NCI-H2196 treated with DMSO at 0.1 percent for 48 hours (cell line): ENCODE measurements at regions not wholly inside any gene's neighbourhood (a gene's known extent, or its start where the extent isn't known, plus 50 kb on each side); places are given as distances from the start of the nearest gene placed in this dataset.
"Not testable (repeated sequence)": the region's sequence is repeated elsewhere in the genome, so short reads cannot be mapped to it uniquely, and the experiment has no call there.

Experiments
- DNase-seq: peaks from one replicate; lab custom pipeline; 2025; ENCODE audit not compliant: unreplicated experiment; lab: John Stamatoyannopoulos, UW

GRCh38 chr1:185681034-185681633 is 53.1 kb upstream of the HMCN1 start:
- DNase-seq: peak; percentile 14

- DNase-seq: no peak
Observed at GRCh38 chr1:185680453-185680852, 53.7 kb upstream of the HMCN1 start.

- no peak for DNase-seq
Observed at GRCh38 chr1:185679220-185679619, 55.0 kb upstream of the HMCN1 start.

- no peak for DNase-seq
Observed at GRCh38 chr1:185676969-185677368, 57.2 kb upstream of the HMCN1 start.

- no peak for DNase-seq
Observed at GRCh38 chr1:185674201-185674600, 60.0 kb upstream of the HMCN1 start.

- no peak for DNase-seq
Observed at GRCh38 chr1:185672719-185673360, 61.4 kb upstream of the HMCN1 start.

- peak; percentile 44 for DNase-seq
Observed at GRCh38 chr1:185670187-185670627, 64.0 kb upstream of the HMCN1 start.

GRCh38 chr1:185668013-185668412 is 66.2 kb upstream of the HMCN1 start:
- DNase-seq: no peak

GRCh38 chr1:185666582-185666981 is 67.6 kb upstream of the HMCN1 start:
- DNase-seq: no peak

- no peak for DNase-seq
Observed at GRCh38 chr1:185663771-185664296, 70.4 kb upstream of the HMCN1 start.

GRCh38 chr1:185663332-185663731 is 70.9 kb upstream of the HMCN1 start:
- no peak for DNase-seq

GRCh38 chr1:185661971-185662370 is 72.2 kb upstream of the HMCN1 start:
- no peak for DNase-seq

- no peak for DNase-seq
Observed at GRCh38 chr1:185656663-185657062, 77.5 kb upstream of the HMCN1 start.

GRCh38 chr1:185654952-185655314 is 79.3 kb upstream of the HMCN1 start:
- no peak for DNase-seq

GRCh38 chr1:185654199-185654951 is 79.8 kb upstream of the HMCN1 start:
- no peak for DNase-seq

GRCh38 chr1:185653615-185654014 is 80.6 kb upstream of the HMCN1 start:
- no peak for DNase-seq

- DNase-seq: no peak
Observed at GRCh38 chr1:185652348-185652747, 81.8 kb upstream of the HMCN1 start.

- no peak for DNase-seq
Observed at GRCh38 chr1:185650602-185651230, 83.5 kb upstream of the HMCN1 start.

- no peak for DNase-seq
Observed at GRCh38 chr1:185648858-185649589, 85.2 kb upstream of the HMCN1 start.

- DNase-seq: not testable (repeated sequence)
Observed at GRCh38 chr1:185647597-185648267, 86.5 kb upstream of the HMCN1 start.
